ENCODE measurements at regions not wholly inside any gene's neighbourhood (a gene's known extent, or its start where the extent isn't known, plus 50 kb on each side); places are given as distances from the start of the nearest gene placed in this dataset.

DNA sequence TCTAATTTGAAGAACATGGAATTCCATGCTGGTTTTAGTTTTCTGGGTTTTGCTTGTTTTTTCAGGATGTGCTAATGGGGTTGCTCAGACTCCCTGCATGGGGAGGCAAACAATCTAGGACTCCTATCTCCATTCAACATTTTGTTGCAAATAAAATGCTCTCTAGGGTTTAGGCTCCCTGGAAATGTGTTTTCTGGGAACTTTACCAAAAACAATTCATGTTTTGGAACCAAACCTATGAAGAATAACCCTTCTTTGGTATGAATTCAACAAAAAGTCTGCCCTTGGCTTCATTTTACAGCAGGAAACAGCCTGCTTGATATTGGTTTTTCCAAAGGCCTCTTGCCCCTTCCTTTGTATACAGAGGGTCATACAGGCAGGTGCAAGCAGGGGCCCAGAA is 217.7 kb downstream of the FOXA2 start:
- DNase-seq, result no peak

DNA sequence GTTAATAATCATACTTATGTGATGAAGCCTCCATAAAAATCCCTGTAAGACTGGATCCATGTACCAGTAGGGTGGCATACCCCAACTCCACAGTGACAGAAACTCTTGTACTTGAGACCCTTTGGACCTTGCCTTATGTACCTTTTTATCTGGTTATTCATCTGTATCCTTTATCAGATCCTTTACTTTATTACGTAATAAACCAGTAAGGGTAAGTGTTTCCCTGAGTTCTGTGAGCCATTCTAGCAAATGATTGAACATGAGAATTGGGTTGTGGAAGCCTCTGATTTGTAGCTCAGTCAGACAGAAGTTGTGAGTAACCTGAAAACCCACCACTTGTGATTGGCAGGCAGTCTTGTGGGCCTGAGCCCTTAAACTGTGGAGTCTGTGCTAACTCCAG is 229.7 kb downstream of the FOXA2 start:
- no peak for DNase-seq

DNA sequence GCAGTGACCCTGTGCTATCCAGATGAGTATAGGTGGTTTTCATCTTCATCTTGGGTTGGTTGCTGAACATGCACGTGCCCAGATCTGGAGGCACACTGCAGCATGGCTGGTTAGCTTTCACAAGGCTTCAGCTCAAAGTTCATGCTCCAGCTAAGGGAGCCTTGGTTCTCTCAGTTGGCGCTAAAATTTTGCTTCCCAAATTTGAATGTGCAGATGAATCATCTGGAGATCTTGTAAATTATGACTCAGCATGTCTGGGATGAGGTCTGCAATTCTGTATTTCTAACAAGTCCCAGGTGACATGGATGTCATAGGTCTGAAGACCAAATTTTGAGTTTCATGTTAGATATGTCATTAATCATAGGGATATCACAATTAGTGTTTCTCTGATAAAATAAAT is 230.8 kb downstream of the FOXA2 start:
- DNase-seq, result no peak

DNA sequence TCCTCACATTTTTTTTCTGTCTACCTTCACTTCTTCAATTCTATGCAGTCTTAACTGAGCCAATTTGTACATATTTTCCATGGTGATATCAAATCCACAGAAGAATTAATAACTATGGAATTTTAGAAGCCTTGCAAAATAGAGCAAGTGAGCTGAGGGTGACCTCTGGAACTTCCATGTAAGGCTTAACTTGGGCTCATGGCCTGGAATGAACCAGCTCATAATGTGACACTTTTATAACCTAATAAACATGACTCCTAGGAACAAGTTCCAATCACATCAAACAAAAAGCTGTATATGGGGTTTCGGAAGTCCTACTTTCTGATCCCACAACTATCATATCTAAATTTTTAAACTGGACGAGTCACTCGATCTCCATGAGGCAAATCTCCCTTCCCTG is 232.4 kb downstream of the FOXA2 start:
- DNase-seq, result no peak

DNA sequence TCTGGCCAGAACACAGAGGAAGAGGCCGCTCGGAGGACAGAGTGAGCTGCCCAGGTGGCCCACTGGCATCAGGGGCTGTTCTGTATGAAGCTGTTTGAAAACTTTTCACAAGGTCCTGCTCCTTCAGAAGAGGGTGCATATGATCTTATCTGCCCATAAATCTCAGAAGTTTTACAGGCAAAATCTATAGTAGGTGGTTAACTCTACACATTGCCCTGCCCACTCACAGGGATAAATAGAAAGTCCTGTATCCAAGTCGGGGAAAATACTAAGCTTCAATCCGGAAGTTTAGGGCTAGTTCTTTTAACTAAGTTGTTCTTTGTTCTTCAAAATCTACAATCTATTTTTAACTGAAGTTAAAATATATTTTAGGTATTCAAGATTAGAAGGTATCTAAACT is 233.7 kb downstream of the FOXA2 start:
- no peak for DNase-seq

DNA sequence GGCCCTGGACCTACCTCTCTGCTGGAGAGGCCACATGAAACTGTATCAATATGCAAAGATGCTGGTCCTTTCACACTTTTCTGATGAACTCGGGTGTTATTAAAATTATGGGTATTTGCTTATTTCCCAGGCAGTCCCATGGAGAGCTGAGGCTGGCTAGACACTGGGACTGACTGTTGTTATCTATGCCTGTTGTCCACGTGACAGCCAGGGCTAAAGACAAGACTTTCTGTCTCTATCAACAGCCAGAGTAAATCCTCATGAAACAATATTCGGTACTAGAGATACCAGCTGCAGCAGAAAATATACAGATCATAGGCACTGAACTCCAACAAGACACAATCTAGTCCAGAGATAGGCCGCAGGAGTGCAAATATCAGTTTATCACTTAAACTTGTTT is 236.4 kb downstream of the FOXA2 start:
- no peak for DNase-seq

DNA sequence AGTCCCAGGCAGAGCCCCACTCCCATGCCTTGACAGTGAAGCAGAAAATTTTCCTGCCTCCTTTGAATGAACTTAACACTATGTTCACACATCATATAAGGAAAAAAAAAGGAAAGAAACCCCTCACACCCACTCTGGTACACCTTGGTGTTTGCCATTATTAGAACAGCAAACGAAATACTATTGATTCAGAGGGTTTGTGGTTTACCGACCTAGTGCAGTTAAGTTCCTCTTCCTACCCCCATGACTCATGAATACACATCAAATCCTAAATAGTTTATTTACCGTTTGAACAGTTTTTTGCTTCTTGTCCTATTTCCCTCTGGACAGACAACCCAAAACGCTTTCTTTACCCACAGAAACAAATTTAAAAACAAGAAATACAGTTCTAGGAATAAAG is 237.7 kb downstream of the FOXA2 start:
- DNase-seq, result no peak

DNA sequence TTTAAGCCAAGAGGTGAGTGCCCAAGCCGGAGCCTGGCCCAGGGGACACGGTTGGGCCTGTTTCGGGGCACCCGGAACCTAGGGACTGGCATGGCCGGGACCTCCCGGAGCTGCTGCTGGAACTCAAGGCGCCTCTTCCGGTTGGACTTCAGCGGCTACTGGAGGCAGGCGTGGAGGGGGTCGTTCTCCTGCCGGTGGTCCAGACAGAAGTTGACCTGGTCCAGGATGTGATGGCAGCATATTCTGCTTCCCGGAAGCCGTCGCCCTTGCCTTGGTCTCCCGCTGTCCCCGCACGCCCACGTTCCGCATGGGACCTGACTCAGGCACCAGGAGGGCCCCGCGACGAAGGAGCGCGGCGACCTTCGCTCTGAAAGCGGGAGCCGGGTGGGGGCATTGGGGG is 240.8 kb downstream of the FOXA2 start:
- no peak for DNase-seq

DNA sequence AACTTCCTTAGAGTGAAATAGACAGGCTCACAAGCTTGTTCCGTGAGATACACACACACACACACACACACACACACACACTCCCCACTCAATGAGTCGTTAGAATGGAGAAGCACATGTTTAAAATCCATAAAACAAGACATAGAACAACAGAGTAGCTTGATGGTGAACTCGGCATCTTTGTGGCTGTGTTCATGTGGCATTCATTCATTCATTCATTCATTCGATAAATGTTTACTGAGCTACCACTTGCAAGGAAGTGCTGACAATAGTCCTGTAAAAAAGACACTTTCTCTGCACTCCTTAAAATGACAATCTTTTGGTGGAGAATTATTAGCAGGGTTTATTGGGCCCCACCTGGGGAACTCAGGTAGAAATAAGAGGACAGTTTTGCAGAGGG is 242.0 kb downstream of the FOXA2 start:
- no peak for DNase-seq

DNA sequence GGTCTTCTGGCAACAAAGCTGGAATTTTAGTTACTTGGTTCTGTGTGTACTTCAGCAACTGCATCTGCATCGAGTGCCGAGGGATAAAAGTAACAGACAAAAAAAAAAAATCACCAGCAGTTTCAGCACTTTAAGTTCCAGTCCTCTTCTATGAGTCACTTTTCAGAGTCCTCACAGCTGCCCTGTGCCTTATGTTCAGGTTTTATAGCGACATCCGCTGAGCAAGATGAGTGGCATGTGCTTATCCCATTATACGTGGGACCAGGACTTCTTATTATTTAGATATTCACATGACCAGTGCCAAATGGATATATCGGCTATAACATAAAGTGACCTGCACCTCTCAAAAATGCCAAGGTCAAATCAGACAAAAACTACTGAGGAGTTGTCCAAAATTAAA is 242.9 kb downstream of the FOXA2 start:
- no peak for DNase-seq

DNA sequence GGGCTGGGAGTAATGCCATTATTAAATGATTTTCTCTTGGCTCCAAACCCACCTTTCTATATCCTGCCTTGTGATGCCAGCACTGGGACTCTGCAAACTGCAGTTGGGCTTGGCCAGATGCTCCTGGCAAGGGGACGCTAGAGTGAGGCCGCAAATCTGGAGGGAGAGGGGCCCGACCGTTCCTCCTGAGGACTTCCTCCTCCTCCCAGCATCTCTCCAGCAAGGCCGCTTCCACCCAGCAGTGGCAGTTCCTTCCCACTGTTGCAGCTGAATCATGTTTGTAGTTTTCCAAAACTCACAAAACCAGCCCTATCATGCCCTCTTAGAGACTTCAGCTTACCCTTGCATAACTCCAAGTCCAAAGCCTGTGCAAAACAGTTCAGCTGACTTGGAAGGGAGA is 244.4 kb downstream of the FOXA2 start:
- DNase-seq, result no peak

DNA sequence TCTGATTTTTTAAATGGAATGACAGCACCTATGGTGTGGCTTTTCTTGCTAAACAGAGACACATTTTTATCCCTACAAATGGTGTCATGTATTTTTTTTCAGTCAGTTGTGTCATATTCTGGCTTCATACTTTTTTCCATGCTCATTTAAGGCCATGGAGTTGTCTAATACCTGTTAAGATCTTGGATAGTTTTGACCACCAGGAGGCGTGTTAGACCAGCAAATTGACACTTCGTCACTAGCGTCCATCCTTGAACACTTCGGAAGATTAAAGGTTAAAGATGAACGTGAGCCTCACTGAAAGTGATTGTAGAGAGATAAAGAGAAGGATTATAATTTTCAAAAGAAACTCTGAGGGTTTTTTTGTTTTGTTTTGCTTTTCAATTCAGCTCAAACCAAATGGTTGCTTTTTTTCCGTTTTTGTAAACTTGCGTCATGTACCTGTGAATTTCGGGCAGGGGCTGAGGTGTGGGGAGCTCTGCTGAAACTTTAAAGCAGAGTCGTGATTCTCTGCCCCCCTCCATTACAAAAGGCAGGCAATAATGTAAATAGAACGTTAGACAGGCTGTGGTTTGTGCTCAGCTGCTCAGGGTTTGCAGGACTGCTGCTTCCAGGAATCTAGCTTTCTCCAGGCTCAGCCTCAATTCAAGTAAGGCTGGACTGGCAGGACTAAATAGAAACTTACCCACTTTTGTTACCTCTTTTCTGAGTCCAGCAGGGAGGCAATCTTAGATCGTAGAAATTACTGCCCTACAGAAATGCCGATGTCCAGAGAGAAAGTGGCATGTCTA is 245.1 kb downstream of the FOXA2 start:
- peak; percentile 73 for DNase-seq

DNA sequence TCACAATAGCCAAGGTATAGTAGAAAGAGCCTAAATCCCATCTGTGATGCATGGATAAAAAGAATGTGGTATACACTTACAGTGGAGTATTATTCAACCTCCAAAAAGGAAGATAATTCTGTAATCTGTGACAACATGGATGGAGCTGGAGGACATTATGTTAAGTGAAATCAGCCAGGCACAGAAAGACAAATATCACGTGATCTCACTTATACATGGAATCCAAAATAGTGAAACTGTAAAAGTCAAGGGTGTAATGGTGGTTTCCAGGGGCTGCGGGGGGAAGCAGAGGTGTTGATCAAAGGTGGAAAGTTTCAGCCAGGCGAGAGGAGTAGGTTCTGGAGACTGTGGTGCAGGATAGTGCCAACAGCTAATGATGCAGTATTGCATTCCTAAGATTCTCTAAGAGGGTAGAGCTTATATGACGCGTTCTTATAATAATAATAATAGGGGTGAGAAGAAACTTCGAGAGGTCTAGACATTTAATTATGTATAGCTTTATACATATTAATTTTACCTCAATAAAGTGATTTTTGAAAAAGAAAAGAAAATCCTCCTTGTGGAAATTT is 246.1 kb downstream of the FOXA2 start:
- no peak for DNase-seq

DNA sequence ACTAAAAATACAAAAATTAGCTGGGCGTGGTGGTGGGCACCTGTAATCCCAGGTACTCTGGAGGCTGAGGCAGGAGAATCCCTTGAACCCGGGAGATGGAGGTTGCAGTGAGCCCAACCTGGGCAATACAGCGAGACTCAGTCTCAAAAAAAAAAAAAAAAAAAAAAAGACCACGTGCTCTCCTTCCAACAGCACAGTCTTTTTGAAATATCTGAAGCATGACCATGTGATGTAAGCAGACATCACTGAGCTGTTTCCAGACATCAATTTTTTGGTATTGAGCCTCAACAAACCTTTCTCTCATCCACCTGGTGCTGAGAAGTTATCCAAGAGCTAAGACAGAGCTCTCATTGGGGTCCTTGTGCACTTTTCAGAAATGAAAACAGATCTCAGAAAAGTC is 249.2 kb downstream of the FOXA2 start:
- DNase-seq, result no peak

DNA sequence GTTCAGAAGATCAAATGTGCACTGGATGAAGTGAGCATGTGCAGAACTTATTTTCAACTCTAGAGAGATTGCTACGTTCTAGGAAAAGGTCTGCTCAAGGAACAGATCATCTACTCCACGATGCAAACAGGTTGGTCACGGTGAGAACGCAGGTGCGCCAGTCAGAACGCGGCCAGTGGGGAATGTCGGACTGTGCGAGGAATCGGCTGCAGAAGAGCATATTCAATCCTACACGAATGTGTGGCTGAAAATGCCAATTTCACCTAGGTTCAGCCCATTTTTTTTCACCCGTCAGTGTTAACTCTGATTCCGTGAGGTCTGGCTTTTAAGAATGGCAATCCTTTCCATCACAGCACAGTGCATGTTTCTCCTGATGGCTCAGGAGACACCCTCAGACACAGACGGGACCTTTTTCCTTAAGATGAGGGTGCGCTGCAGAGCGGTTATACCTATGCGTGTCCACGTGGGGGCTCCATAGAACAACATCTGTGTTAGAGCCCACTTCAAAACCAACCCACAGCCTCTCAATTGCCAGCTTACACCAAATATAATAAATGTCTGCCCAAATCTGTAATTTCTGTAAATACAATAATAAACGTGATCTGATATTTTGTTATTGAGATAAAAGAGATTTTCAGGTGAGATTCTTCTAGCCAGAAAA is 250.4 kb downstream of the FOXA2 start:
- peak; percentile 59 for DNase-seq

DNA sequence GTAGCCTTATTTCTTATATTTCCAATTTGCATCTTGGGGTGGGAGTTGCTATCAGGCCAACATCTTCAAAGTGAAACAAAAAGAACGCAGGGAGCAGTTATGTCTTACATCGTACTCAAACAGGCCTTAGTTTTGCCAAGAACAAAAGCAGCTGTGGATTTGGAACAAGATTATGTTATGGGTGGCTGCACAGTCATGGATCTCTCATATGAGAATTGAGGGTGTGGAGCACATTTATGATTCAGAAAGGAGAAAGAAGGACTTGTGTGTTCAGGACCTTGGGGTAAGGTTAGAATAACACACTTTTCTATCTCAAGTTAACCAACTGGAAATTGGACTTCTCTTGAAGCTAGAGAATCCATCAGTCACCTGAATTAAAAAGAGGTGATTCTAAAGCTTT is 259.9 kb downstream of the FOXA2 start:
- DNase-seq, result no peak

DNA sequence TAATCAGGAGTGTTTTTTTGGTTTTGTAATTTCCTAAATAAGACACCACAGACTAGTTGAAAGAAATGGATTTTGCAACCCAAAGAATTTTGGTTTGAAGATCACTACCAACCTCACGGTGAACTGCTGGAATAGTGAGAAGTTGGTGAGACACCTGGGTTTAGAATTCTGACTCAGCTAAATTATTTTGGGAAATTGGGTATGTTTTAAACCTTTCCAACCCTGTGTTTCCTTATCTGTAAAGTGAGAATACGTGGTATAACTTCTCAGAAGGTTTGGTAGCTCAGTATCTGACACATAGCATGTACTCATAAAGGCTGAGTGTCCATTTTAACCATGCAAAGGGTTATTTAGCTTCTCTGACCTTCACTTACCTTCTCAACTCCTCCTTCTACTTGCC is 261.9 kb downstream of the FOXA2 start:
- DNase-seq, result no peak

DNA sequence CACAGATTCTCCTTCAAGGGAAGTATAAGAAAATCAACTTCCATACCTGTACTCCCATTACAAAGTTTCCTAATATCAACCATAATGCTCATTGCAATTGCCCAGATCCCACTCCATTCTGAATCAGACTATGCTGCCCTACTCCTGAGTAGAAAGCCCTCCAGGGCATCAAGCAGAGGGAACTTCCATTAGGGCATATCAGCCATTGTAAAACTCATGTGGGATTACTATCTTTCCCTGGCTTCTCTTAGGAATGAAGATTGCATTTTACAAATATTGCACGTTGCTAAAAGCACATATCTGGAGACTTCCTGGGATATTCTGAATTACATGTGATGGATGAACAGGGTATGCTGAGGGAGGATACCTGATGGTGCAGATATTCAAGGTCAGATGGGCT is 263.2 kb downstream of the FOXA2 start:
- no peak for DNase-seq

DNA sequence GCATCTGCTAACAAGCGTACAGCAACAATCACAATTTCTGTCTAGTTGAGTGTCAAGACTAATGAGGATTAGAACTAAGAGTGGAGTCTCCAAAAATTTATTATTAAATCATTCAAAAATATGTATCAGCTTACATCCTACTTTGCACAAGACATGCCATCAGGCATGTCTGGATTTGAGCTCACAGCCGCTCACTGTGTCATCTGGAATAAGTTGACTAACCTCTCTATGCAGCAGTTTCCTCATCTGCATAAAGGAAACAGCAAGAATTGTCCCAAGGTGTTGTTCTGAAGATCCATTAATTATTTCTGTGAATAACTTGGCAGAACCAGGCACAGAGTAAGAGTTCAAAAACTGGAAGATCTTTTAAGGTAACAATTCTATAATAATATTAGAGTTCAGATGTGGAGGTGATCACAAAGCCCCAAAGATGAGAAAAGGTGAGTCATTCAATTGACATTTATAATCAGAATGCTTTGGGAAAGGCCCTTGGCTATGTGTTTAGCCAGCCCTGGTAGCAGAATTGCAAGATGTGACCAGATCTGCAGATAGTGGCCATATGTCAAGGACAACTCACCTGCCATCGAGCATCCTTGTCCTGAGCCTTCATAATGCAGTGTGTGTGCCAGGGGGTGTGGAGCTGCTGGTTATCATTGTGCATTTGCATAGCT is 264.0 kb downstream of the FOXA2 start:
- DNase-seq, result no peak

DNA sequence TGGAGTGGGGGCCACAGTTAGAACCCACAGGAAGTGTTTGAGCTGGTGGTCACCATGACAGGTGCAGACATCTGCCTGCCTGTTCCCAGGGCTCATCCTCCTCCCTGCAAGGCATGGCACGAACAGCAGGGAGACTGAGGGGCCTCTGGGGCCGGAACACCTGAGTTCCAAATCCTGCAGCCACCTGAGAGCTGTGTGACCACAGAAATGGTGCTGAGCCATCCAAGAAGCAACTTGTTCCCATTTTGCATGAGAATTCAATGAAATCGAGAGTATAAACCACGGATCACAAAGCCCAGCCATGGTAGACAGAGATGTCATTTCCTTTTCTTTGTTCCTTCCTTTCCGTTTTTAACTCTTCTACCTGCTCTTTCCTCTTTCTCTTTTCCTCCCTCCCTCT is 268.6 kb downstream of the FOXA2 start:
- DNase-seq, result no peak

DNA sequence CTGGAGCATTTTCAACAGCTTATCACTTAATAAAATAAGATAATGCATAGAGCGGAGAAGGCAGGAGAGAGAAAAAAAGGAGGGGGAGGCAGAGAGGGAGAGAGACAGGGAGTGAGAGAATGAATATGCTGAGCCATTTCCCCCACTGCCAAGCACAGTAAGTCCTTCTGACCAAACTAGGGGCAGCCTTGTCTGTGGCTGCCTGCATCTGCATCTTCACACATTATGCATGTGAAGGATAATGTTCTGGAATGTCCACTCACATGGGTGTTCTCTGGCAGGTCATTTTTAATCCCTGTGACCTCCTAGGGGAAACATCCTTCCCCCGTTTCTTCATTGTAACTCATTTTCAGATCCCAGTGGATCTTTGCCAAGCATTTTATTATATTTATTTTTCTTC is 269.3 kb downstream of the FOXA2 start:
- DNase-seq, result no peak

DNA sequence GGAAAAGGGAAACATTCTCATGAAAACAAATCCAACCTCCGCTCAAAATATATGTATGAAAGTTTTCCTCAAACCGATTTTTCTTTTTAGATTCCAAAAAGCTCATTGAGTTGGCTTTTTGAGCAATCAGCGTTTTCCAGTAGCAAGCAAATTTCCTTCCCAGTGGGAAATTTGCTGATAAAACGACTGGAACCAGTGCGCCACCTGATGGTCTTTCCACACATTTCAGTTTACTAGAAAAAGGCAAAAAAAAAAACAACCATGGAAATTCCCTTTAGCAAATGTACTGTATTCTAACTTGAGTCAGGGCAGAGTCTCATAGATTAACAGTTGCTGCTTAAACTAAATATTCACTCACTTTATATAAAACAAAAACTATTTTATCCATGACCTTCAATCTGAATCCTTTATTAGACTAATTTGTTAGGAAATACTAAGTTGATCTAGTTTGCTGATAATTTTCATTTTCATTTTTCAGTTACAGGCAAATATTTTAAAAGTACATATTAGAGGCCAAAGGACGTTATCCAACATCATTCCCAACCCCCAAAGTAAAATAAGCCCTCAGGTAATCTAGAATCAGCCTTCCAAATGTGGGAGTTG is 271.5 kb downstream of the FOXA2 start:
- peak; percentile 8 for DNase-seq

DNA sequence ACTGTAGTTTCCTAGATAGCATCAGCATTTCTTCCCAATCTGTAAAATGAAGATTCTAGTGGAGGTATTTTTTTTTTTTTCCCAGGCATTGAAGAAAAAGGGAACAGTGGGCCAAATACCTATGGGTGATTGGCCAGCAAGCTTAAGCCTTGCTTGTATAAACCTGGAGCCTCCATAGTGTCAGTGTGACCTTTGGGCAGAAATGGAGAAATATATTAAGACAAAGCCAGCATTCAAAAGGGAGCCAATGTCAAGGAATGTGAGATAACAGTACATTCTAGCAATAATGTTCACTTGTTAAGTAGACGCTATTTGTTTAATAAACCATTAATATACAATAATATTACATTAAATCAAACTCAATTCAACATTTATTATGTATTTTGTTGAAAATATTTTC is 275.4 kb downstream of the FOXA2 start:
- DNase-seq, result no peak

DNA sequence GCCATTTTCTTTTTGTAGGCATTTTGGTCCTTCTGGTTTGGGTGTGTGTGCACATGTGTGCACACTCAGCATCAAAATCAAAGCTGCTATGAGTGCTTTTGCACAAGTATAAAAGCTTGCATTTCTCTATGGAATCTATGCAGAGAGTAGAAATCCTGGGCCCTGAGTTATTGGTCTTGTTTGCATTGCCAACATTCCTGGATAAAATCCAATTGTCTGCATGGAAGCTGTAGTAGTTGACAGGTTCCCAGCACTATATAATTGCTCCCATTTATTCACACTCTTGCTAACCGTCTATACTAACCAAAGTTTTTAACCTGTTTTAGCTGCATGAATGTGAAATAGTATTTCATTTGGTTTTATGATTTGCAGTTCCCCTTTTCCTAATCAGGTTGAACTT is 277.0 kb downstream of the FOXA2 start:
- no peak for DNase-seq

All from hematopoietic multipotent progenitor cell treated with erythropoietin and hydrocortisone succinate and interleukin-3 and kit ligand, for 8 days (in vitro differentiated cells).